BLaER1 (cell line): ENCODE measurements at regions not wholly inside any gene's neighbourhood (a gene's known extent, or its start where the extent isn't known, plus 50 kb on each side); places are given as distances from the start of the nearest gene placed in this dataset.
"Not testable (repeated sequence)": the region's sequence is repeated elsewhere in the genome, so short reads cannot be mapped to it uniquely, and the experiment has no call there.

Source experiments
- H3K27ac ChIP-seq: shearing (Covaris generic); formaldehyde crosslinking; 2 replicates; pipeline ENCODE4 v1.8.1; 2022
- H3K27me3 ChIP-seq: shearing (Covaris generic); formaldehyde crosslinking; 2 replicates; pipeline ENCODE4 v1.8.1; 2022
- H3K36me3 ChIP-seq: shearing (Covaris generic); formaldehyde crosslinking; 2 replicates; pipeline ENCODE4 v1.8.1; 2022
- H3K4me1 ChIP-seq: shearing (Covaris generic); formaldehyde crosslinking; 2 replicates; pipeline ENCODE4 v1.8.1; 2022
- H3K4me2 ChIP-seq: shearing (Covaris generic); formaldehyde crosslinking; 2 replicates; pipeline ENCODE4 v1.8.1; 2022
- H3K4me3 ChIP-seq: shearing (Covaris generic); formaldehyde crosslinking; 2 replicates; pipeline ENCODE4 v1.8.1; 2022
- H3K9ac ChIP-seq: shearing (Covaris generic); formaldehyde crosslinking; 2 replicates; pipeline ENCODE4 v1.8.1; 2022
- H3K9me3 ChIP-seq: shearing (Covaris generic); formaldehyde crosslinking; 2 replicates; pipeline ENCODE4 v1.8.1; 2022
- H4K20me1 ChIP-seq: shearing (Covaris generic); formaldehyde crosslinking; 2 replicates; pipeline ENCODE4 v1.8.1; 2022
- Cebpa-rat ChIP-seq: shearing (Covaris generic); IDR thresholded peaks from 2 replicates; pipeline ENCODE4 v1.8.1; 2022

- no peak overlapping the region for H3K4me3 ChIP-seq
- TF ChIP-seq Cebpa-rat: no peak
Measured at GRCh38 chr4:33091961-33092360, 2371.8 kb downstream of the PCDH7 start.

GRCh38 chr4:33104273-33104672 lies 2384.1 kb downstream of the PCDH7 start:
- H3K27me3 ChIP-seq: no peaks in the 10 kb centered on the region
- H3K4me2 ChIP-seq: peak overlapping the region; percentile 61
- no peaks in the 10 kb centered on the region for H4K20me1 ChIP-seq
- H3K9ac ChIP-seq: no peak overlapping the region
- TF ChIP-seq Cebpa-rat: no peak
- no peaks in the 10 kb centered on the region for H3K9me3 ChIP-seq
- H3K4me1 ChIP-seq: peaks cover 15% of the 10 kb centered on the region
- H3K27ac ChIP-seq: no peak overlapping the region
- no peak overlapping the region for H3K4me3 ChIP-seq
- H3K36me3 ChIP-seq: no peaks in the 10 kb centered on the region

More at GRCh38 chr4:33091961-33092360, 2371.8 kb downstream of the PCDH7 start:
- H4K20me1 ChIP-seq: no peaks in the 10 kb centered on the region
- no peak overlapping the region for H3K27ac ChIP-seq
- no peaks in the 10 kb centered on the region for H3K4me1 ChIP-seq
- H3K9ac ChIP-seq: no peak overlapping the region
- H3K9me3 ChIP-seq: no peaks in the 10 kb centered on the region
- no peaks in the 10 kb centered on the region for H3K27me3 ChIP-seq
- H3K36me3 ChIP-seq: no peaks in the 10 kb centered on the region
- no peak overlapping the region for H3K4me2 ChIP-seq

- Histone ChIP-seq H3K27me3 (no peaks in the 10 kb centered on the region), H3K9ac (no peak overlapping the region), H3K4me2 (no peak overlapping the region), H4K20me1 (no peaks in the 10 kb centered on the region), H3K36me3 (no peaks in the 10 kb centered on the region), H3K4me1 (peaks cover 15% of the 10 kb centered on the region), H3K9me3 (no peaks in the 10 kb centered on the region), H3K27ac (no peak overlapping the region), H3K4me3 (no peak overlapping the region)
- TF ChIP-seq Cebpa-rat: no peak
Measured at GRCh38 chr4:33107814-33108213, 2387.6 kb downstream of the PCDH7 start.

GRCh38 chr4:33111117-33111516 lies 2390.9 kb downstream of the PCDH7 start:
- Histone ChIP-seq H3K36me3 (no peaks in the 10 kb centered on the region), H3K4me1 (no peaks in the 10 kb centered on the region), H3K4me2 (no peak overlapping the region), H3K27me3 (no peaks in the 10 kb centered on the region), H3K9me3 (no peaks in the 10 kb centered on the region), H3K4me3 (no peak overlapping the region), H4K20me1 (no peaks in the 10 kb centered on the region), H3K27ac (no peak overlapping the region), H3K9ac (no peak overlapping the region)
- no peak for TF ChIP-seq Cebpa-rat

- Histone ChIP-seq H3K36me3 (no peaks in the 10 kb centered on the region), H4K20me1 (no peaks in the 10 kb centered on the region), H3K4me1 (no peaks in the 10 kb centered on the region), H3K9ac (no peak overlapping the region), H3K27ac (no peak overlapping the region), H3K4me3 (no peak overlapping the region), H3K9me3 (peaks cover 13% of the 10 kb centered on the region), H3K4me2 (no peak overlapping the region), H3K27me3 (no peaks in the 10 kb centered on the region)
- no peak for TF ChIP-seq Cebpa-rat
Measured at GRCh38 chr4:33116871-33117270, 2396.7 kb downstream of the PCDH7 start.

- Histone ChIP-seq H3K9me3 (no peaks in the 10 kb centered on the region), H3K9ac (no peak overlapping the region), H3K27ac (no peak overlapping the region), H3K4me3 (no peak overlapping the region), H4K20me1 (no peaks in the 10 kb centered on the region), H3K36me3 (no peaks in the 10 kb centered on the region), H3K27me3 (no peaks in the 10 kb centered on the region), H3K4me1 (no peaks in the 10 kb centered on the region), H3K4me2 (no peak overlapping the region)
- TF ChIP-seq Cebpa-rat: no peak
Measured at GRCh38 chr4:33126002-33126401, 2405.8 kb downstream of the PCDH7 start.

GRCh38 chr4:33130662-33131061 lies 2410.5 kb downstream of the PCDH7 start:
- H3K27me3 ChIP-seq, H3K4me3 ChIP-seq, H3K27ac ChIP-seq, H3K36me3 ChIP-seq, H3K4me1 ChIP-seq, H4K20me1 ChIP-seq, H3K9ac ChIP-seq, H3K4me2 ChIP-seq, H3K9me3 ChIP-seq: not testable (repeated sequence)

- TF ChIP-seq Cebpa-rat: no peak
- Histone ChIP-seq H3K4me3 (no peak overlapping the region), H3K36me3 (no peaks in the 10 kb centered on the region), H3K27me3 (no peaks in the 10 kb centered on the region), H3K9ac (no peak overlapping the region), H3K27ac (no peak overlapping the region), H3K9me3 (no peaks in the 10 kb centered on the region), H3K4me2 (no peak overlapping the region), H4K20me1 (no peaks in the 10 kb centered on the region), H3K4me1 (no peaks in the 10 kb centered on the region)
Measured at GRCh38 chr4:33133723-33134122, 2413.6 kb downstream of the PCDH7 start.

GRCh38 chr4:33134366-33134765 lies 2414.2 kb downstream of the PCDH7 start:
- Histone ChIP-seq H3K9me3 (no peaks in the 10 kb centered on the region), H3K9ac (no peak overlapping the region), H3K27ac (no peak overlapping the region), H3K4me2 (no peak overlapping the region), H3K36me3 (no peaks in the 10 kb centered on the region), H3K4me1 (no peaks in the 10 kb centered on the region), H3K4me3 (no peak overlapping the region), H3K27me3 (no peaks in the 10 kb centered on the region), H4K20me1 (no peaks in the 10 kb centered on the region)
- no peak for TF ChIP-seq Cebpa-rat

GRCh38 chr4:33149658-33150524 lies 2429.7 kb downstream of the PCDH7 start:
- no peaks in the 10 kb centered on the region for H3K4me1 ChIP-seq
- no peaks in the 10 kb centered on the region for H3K9me3 ChIP-seq
- no peak for TF ChIP-seq Cebpa-rat
- H3K27me3 ChIP-seq: no peaks in the 10 kb centered on the region
- H3K4me2 ChIP-seq: no peak overlapping the region
- H3K27ac ChIP-seq: no peak overlapping the region
- no peak overlapping the region for H3K4me3 ChIP-seq
- no peaks in the 10 kb centered on the region for H4K20me1 ChIP-seq
- H3K36me3 ChIP-seq: no peaks in the 10 kb centered on the region
- H3K9ac ChIP-seq: no peak overlapping the region
